ENCODE measurements at regions not wholly inside any gene's neighbourhood (a gene's known extent, or its start where the extent isn't known, plus 50 kb on each side); places are given as distances from the start of the nearest gene placed in this dataset.

DNA sequence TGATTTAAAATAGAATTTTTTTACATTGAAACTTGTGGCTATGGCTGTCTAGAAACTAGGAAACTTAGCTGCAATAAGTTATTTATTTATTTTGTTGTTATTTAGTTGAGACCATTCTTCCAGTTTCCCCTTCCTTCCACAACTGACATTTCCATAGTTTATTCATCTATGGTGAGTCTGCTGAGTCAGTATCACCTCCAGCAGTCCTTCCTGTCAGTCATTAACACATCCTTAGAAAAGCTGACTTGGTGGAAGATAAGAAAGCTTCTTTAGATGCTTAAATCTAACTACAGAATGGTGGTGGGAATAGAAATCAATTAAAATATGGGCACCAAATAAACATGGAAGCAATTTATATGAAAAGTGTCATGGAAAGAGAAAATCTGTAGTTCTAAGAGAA, 714.0 kb downstream of the RWDD3 start:
- ATAC-seq (replicated peaks; ENCODE audit: extremely low read depth, poor library complexity, severe bottlenecking) (no peak), DNase-seq (ENCODE audit: low spot score in 2 of 2) (no peak)
- Mint-ChIP-seq H3K27me3 (no peaks in the 10 kb centered on the region), H3K27ac (ENCODE audit: low read depth) (no peak overlapping the region), H3K36me3 (ENCODE audit: insufficient read depth) (no peaks in the 10 kb centered on the region), H3K4me1 (no peaks in the 10 kb centered on the region), H3K4me3 (no peak overlapping the region), H3K9me3 (peaks cover 19% of the 10 kb centered on the region)

DNA sequence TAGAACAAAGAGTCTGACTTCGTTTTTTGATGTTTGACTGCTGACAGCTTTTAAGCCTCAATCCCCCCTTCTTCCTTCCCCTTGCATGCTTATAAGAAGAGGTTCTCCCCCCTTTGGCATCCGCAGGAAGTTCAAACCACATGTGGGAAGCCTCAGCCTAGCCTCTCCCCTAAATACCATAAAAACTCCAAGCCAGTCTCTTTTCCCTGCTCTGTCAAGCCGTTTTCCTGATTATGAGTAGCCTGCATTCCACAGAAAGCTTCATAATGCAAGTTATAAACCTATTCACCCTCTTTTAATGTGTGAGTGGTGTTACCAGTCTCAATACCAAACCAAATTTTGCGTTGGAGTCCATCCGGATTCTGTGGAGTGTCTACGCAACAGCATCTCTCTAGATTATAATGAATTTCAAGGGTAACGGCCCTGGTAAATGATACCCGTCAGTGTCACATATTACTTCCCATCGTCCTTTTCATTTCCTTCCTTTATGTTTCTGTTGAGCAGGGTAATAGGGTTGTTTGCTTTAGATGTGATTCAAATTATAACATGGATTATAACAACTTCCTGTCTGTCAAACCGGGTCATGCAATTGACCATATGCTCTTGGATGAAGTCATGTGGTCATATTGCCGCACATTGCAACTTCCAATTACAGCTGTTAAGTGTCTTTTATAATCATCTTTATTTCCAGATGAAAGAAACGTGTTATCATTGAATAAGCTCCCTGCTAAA, 717.5 kb downstream of the RWDD3 start:
- Mint-ChIP-seq H3K4me3 (no peak overlapping the region), H3K27ac (ENCODE audit: low read depth) (no peak overlapping the region), H3K27me3 (no peaks in the 10 kb centered on the region), H3K36me3 (ENCODE audit: insufficient read depth) (no peaks in the 10 kb centered on the region), H3K9me3 (peaks cover 25% of the 10 kb centered on the region), H3K4me1 (no peaks in the 10 kb centered on the region)
- ATAC-seq (replicated peaks; ENCODE audit: extremely low read depth, poor library complexity, severe bottlenecking) = no peak
- no peak for DNase-seq (ENCODE audit: low spot score in 2 of 2)

DNA sequence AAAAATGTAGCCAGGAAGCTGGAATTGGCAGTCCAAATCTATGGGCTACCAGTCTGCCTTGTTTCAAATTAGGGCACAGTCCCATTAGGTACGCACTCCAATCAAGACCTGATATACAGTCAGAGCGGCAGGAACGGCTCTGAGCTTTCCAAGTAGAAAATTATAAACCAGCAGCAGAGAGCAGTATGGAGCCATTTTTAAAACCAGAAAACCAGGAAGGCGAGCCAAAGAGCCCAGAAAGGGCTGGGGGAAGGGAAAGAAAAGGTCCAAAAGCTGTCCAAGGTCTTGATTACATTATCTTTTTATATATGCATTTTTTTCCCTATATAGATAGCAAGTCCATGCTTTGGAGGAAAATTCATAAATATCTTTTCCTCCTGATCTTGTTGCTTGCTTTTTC, 719.0 kb downstream of the RWDD3 start:
- ATAC-seq (replicated peaks; ENCODE audit: extremely low read depth, poor library complexity, severe bottlenecking) (no peak), DNase-seq (ENCODE audit: low spot score in 2 of 2) (no peak)
- Mint-ChIP-seq H3K4me1 (no peaks in the 10 kb centered on the region), H3K4me3 (no peak overlapping the region), H3K36me3 (ENCODE audit: insufficient read depth) (no peaks in the 10 kb centered on the region), H3K27me3 (no peaks in the 10 kb centered on the region), H3K27ac (ENCODE audit: low read depth) (no peak overlapping the region), H3K9me3 (peaks cover 32% of the 10 kb centered on the region)

- Mint-ChIP-seq H3K4me3 (no peak overlapping the region), H3K4me1 (no peaks in the 10 kb centered on the region), H3K27me3 (no peaks in the 10 kb centered on the region), H3K36me3 (ENCODE audit: insufficient read depth) (peaks cover under 1% of the 10 kb centered on the region), H3K9me3 (peaks cover 32% of the 10 kb centered on the region), H3K27ac (ENCODE audit: low read depth) (no peak overlapping the region)
- ATAC-seq (replicated peaks; ENCODE audit: extremely low read depth, poor library complexity, severe bottlenecking) (no peak), DNase-seq (ENCODE audit: low spot score in 2 of 2) (no peak)
Measured at GRCh38 chr1:95954585-95954984, 720.6 kb downstream of the RWDD3 start.

DNA sequence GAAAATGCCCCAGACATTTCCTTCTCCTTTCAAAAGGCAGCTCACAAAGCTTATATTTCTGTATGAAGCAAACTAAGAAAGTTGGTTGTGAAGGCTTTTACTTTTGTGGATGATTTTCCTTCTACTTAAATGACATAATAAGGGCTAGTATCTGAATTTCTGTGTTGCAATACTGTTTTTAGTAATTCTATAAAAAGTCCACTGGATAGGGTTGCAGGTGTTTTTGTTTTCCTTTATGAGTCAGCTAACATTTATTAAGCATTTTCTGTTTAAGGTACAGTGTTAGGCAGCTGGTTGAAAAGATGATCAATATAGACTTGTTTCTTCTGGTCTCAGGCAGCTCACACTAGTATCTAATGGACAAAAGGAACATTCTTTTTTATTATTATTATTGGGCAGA, 722.2 kb downstream of the RWDD3 start:
- Mint-ChIP-seq H3K9me3 (peaks cover 32% of the 10 kb centered on the region), H3K36me3 (ENCODE audit: insufficient read depth) (peaks cover 2% of the 10 kb centered on the region), H3K27me3 (no peaks in the 10 kb centered on the region), H3K27ac (ENCODE audit: low read depth) (no peak overlapping the region), H3K4me1 (no peaks in the 10 kb centered on the region), H3K4me3 (no peak overlapping the region)
- DNase-seq (ENCODE audit: low spot score in 2 of 2) (no peak), ATAC-seq (replicated peaks; ENCODE audit: extremely low read depth, poor library complexity, severe bottlenecking) (no peak)

- H3K9me3 Mint-ChIP-seq = peaks cover 37% of the 10 kb centered on the region
- ATAC-seq (replicated peaks; ENCODE audit: extremely low read depth, poor library complexity, severe bottlenecking) (no peak), DNase-seq (ENCODE audit: low spot score in 2 of 2) (no peak)
- no peaks in the 10 kb centered on the region for H3K4me1 Mint-ChIP-seq
- H3K4me3 Mint-ChIP-seq = no peak overlapping the region
- no peak overlapping the region for H3K27ac Mint-ChIP-seq (ENCODE audit: low read depth)
- no peaks in the 10 kb centered on the region for H3K27me3 Mint-ChIP-seq
- H3K36me3 Mint-ChIP-seq (ENCODE audit: insufficient read depth) = peaks cover 2% of the 10 kb centered on the region
Measured at GRCh38 chr1:95957748-95958147, 723.7 kb downstream of the RWDD3 start.

DNA sequence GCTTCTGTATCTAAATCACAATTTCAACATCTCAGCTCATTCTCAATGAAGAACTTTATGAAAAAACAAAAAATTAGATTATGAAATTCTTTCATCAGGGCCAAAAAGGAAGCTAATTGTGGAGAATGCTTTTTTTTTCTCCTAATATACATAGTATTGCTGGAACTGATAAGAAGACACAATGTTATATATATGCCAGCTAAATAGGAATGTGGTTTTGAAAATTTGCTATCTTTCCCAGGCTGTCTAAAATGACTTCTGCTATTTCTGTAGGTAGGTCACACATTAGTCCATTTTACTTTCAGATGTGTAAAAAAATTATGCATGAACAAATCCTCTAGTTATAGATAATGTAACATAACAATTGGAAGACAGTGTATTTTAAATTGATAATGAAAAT, 732.9 kb downstream of the RWDD3 start:
- Mint-ChIP-seq H3K9me3 (peaks cover 41% of the 10 kb centered on the region), H3K4me3 (no peak overlapping the region), H3K27ac (ENCODE audit: low read depth) (no peak overlapping the region), H3K27me3 (no peaks in the 10 kb centered on the region), H3K4me1 (no peaks in the 10 kb centered on the region), H3K36me3 (ENCODE audit: insufficient read depth) (no peaks in the 10 kb centered on the region)
- ATAC-seq (replicated peaks; ENCODE audit: extremely low read depth, poor library complexity, severe bottlenecking) (no peak), DNase-seq (ENCODE audit: low spot score in 2 of 2) (no peak)

DNA sequence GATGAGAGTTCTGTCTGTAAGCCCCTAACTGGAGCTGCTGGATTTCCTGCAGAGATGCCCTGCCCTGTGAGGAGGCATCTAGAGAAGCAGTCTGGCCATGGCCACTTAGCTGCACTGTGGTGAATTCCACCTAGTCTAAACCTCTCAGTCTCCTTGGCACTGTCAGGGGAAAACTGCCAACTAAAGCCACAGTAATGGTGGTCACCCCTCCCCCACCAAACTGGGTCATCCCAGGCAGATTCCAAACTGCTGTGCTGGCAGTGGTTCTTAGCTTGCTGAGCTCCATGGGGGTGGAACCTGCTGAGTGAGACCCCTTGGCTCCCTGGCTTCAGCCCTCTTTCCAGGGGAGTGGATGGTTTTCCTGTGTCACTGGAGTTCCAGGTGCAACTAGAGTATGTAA, 740.6 kb downstream of the RWDD3 start:
- H3K27ac Mint-ChIP-seq (ENCODE audit: low read depth) = no peak overlapping the region
- H3K4me1 Mint-ChIP-seq = no peaks in the 10 kb centered on the region
- H3K36me3 Mint-ChIP-seq (ENCODE audit: insufficient read depth) = no peaks in the 10 kb centered on the region
- ATAC-seq (replicated peaks; ENCODE audit: extremely low read depth, poor library complexity, severe bottlenecking) (no peak), DNase-seq (ENCODE audit: low spot score in 2 of 2) (no peak)
- peaks cover 19% of the 10 kb centered on the region for H3K9me3 Mint-ChIP-seq
- H3K27me3 Mint-ChIP-seq = no peaks in the 10 kb centered on the region
- no peak overlapping the region for H3K4me3 Mint-ChIP-seq

- peaks cover 22% of the 10 kb centered on the region for H3K9me3 Mint-ChIP-seq
- no peak overlapping the region for H3K4me3 Mint-ChIP-seq
- no peak overlapping the region for H3K27ac Mint-ChIP-seq (ENCODE audit: low read depth)
- no peaks in the 10 kb centered on the region for H3K4me1 Mint-ChIP-seq
- no peak for ATAC-seq (replicated peaks; ENCODE audit: extremely low read depth, poor library complexity, severe bottlenecking)
- H3K36me3 Mint-ChIP-seq (ENCODE audit: insufficient read depth) = no peaks in the 10 kb centered on the region
- DNase-seq (ENCODE audit: low spot score in 2 of 2) = no peak
- H3K27me3 Mint-ChIP-seq = no peaks in the 10 kb centered on the region
Measured at GRCh38 chr1:95982711-95983110, 738.9 kb upstream of the PTBP2 start.

- ATAC-seq (replicated peaks; ENCODE audit: extremely low read depth, poor library complexity, severe bottlenecking) = no peak
Measured at GRCh38 chr1:95983831-95984230, 737.8 kb upstream of the PTBP2 start.

GRCh38 chr1:95984798-95985374, 736.7 kb upstream of the PTBP2 start:
- Mint-ChIP-seq H3K36me3 (ENCODE audit: insufficient read depth) (no peaks in the 10 kb centered on the region), H3K27ac (ENCODE audit: low read depth) (no peak overlapping the region), H3K4me1 (no peaks in the 10 kb centered on the region), H3K4me3 (no peak overlapping the region), H3K9me3 (peaks cover 17% of the 10 kb centered on the region), H3K27me3 (no peaks in the 10 kb centered on the region)
- DNase-seq (ENCODE audit: low spot score in 2 of 2) (no peak), ATAC-seq (replicated peaks; ENCODE audit: extremely low read depth, poor library complexity, severe bottlenecking) (no peak)

More at GRCh38 chr1:95983831-95984230, 737.8 kb upstream of the PTBP2 start:
- Mint-ChIP-seq H3K9me3 (peaks cover 22% of the 10 kb centered on the region), H3K27ac (ENCODE audit: low read depth) (no peak overlapping the region), H3K4me1 (no peaks in the 10 kb centered on the region), H3K27me3 (no peaks in the 10 kb centered on the region), H3K4me3 (no peak overlapping the region), H3K36me3 (ENCODE audit: insufficient read depth) (no peaks in the 10 kb centered on the region)
- DNase-seq (ENCODE audit: low spot score in 2 of 2) = no peak

DNA sequence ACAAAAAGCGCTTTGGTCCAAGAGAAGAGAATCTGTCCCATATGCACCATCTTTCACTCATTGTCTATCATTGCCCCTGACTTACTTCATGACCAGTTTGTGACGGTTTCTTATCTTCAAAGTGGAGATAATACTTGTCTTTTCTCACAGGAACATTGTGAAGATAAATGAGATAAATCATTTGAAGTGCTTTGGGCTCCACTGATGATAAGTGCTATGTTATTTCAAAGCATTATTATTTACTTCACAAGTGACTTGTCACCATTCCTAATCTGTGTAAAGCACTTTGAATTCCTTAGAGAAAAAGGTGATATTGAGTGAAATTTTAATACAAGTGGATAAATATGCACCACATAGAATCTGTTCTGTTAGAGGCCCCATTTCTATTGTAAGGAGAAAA, 731.6 kb upstream of the PTBP2 start:
- H3K9me3 Mint-ChIP-seq = peaks cover 15% of the 10 kb centered on the region
- H3K27ac Mint-ChIP-seq (ENCODE audit: low read depth) = no peak overlapping the region
- H3K4me1 Mint-ChIP-seq = no peaks in the 10 kb centered on the region
- no peaks in the 10 kb centered on the region for H3K36me3 Mint-ChIP-seq (ENCODE audit: insufficient read depth)
- DNase-seq (ENCODE audit: low spot score in 2 of 2) (no peak), ATAC-seq (replicated peaks; ENCODE audit: extremely low read depth, poor library complexity, severe bottlenecking) (no peak)
- H3K4me3 Mint-ChIP-seq = no peak overlapping the region
- H3K27me3 Mint-ChIP-seq = no peaks in the 10 kb centered on the region

DNA sequence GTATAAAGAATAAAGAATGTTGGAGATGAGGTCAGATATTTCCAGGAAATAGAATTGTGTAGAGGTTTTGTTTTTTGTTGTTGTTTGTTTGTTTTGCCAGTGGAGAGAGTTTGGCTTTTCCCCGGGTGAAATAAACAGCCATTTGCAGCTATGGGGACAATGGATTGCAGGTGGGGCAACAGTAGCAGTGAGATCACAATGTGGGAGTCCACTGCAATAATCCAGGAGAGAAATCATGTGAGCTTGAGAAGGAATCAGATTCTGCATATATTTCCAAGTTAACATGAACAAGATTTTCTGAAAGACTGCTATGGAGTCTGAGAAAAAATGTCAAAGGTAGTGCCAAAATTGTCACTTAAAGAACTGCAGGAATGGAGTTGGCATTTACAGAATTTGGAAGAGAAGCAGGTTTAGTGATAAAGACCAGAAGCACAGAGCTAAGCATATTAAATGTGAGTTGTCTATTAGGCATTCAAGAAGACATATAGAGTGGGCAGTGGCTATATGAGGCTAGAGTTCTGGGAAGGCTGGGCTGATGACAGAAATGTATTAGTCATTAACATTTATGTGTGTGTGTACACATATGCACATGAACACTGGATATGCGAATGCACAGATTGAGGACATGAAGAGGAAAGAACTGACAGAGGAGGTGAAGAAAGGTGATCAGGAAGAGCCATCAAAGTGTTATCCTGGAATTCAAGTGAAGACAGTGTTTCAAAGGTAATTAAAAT, 729.6 kb upstream of the PTBP2 start:
- H3K4me1 Mint-ChIP-seq = no peaks in the 10 kb centered on the region
- H3K36me3 Mint-ChIP-seq (ENCODE audit: insufficient read depth) = no peaks in the 10 kb centered on the region
- H3K9me3 Mint-ChIP-seq = peaks cover 14% of the 10 kb centered on the region
- DNase-seq (ENCODE audit: low spot score in 2 of 2) (no peak), ATAC-seq (replicated peaks; ENCODE audit: extremely low read depth, poor library complexity, severe bottlenecking) (no peak)
- H3K27me3 Mint-ChIP-seq = no peaks in the 10 kb centered on the region
- H3K27ac Mint-ChIP-seq (ENCODE audit: low read depth) = no peak overlapping the region
- H3K4me3 Mint-ChIP-seq = no peak overlapping the region
